ENCODE measurements at regions not wholly inside any gene's neighbourhood (a gene's known extent, or its start where the extent isn't known, plus 50 kb on each side); places are given as distances from the start of the nearest gene placed in this dataset.

DNA sequence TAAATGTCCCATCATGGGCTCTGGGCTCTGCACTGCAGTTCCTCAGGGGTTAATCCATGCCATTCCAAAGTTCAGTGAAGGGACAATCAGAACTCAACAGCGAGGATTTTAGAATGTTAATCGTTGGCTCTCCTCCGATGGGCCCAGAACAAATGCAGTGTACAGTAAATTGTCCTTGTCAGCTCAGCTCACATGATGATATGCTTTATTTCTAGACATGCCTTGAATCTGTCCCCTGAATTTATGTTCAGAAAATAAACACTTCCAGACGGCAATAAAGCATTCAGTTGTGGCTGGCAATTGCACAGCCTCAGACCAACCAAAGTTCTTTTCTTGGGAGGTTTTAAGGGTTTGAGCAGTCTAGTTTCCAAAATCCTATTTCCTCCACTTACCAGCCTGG lies 981.2 kb downstream of the BCL11A start:
- Histone ChIP-seq H3K4me3 (ENCODE audit: low read depth in 2 of 2, low read length in 2 of 2) (no peak overlapping the region), H3K9me3 (ENCODE audit: control insufficient read depth, insufficient read depth, low read depth, low read length) (no peaks in the 10 kb centered on the region), H3K27ac (ENCODE audit: low read length) (no peak overlapping the region), H3K27me3 (ENCODE audit: control insufficient read depth, insufficient read depth, low read length) (no peaks in the 10 kb centered on the region), H3K36me3 (ENCODE audit: control insufficient read depth, insufficient read depth, low read length) (no peaks in the 10 kb centered on the region), H3K4me1 (ENCODE audit: control insufficient read depth, insufficient read depth, low read length) (no peaks in the 10 kb centered on the region)
- DNase-seq (ENCODE audit: low read depth, low spot score) (no peak), ATAC-seq (no peak)
- in situ Hi-C loops (cut with HindIII; ENCODE audit: low pct_unique_long_range_greater_than_20kb, low sequenced_read_pairs) (no loop called here), intact Hi-C loops (cut with micrococcal nuclease; ENCODE audit: unreplicated experiment) (no loop called here)
- no TSS peak for BruUV-seq (replicated peaks)
- TF ChIP-seq, protein P1, sequence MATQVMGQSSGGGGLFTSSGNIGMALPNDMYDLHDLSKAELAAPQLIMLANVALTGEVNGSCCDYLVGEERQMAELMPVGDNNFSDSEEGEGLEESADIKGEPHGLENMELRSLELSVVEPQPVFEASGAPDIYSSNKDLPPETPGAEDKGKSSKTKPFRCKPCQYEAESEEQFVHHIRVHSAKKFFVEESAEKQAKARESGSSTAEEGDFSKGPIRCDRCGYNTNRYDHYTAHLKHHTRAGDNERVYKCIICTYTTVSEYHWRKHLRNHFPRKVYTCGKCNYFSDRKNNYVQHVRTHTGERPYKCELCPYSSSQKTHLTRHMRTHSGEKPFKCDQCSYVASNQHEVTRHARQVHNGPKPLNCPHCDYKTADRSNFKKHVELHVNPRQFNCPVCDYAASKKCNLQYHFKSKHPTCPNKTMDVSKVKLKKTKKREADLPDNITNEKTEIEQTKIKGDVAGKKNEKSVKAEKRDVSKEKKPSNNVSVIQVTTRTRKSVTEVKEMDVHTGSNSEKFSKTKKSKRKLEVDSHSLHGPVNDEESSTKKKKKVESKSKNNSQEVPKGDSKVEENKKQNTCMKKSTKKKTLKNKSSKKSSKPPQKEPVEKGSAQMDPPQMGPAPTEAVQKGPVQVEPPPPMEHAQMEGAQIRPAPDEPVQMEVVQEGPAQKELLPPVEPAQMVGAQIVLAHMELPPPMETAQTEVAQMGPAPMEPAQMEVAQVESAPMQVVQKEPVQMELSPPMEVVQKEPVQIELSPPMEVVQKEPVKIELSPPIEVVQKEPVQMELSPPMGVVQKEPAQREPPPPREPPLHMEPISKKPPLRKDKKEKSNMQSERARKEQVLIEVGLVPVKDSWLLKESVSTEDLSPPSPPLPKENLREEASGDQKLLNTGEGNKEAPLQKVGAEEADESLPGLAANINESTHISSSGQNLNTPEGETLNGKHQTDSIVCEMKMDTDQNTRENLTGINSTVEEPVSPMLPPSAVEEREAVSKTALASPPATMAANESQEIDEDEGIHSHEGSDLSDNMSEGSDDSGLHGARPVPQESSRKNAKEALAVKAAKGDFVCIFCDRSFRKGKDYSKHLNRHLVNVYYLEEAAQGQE (IDR thresholded peaks at IDR 0.05; ENCODE audit: insufficient read depth in 1 of 2, low read depth in 2 of 2, low read length in 1 of 2) = no peak
- no peak for TF ChIP-seq POLR2AphosphoS5 (IDR thresholded peaks at IDR 0.05; ENCODE audit: low read depth, low read length)
- TF ChIP-seq, protein P2, sequence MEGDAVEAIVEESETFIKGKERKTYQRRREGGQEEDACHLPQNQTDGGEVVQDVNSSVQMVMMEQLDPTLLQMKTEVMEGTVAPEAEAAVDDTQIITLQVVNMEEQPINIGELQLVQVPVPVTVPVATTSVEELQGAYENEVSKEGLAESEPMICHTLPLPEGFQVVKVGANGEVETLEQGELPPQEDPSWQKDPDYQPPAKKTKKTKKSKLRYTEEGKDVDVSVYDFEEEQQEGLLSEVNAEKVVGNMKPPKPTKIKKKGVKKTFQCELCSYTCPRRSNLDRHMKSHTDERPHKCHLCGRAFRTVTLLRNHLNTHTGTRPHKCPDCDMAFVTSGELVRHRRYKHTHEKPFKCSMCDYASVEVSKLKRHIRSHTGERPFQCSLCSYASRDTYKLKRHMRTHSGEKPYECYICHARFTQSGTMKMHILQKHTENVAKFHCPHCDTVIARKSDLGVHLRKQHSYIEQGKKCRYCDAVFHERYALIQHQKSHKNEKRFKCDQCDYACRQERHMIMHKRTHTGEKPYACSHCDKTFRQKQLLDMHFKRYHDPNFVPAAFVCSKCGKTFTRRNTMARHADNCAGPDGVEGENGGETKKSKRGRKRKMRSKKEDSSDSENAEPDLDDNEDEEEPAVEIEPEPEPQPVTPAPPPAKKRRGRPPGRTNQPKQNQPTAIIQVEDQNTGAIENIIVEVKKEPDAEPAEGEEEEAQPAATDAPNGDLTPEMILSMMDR (IDR thresholded peaks at IDR 0.05) = no peak
- TF ChIP-seq TCF7L2 (IDR thresholded peaks at IDR 0.05; ENCODE audit: low read depth, low read length) = no peak
- no peak for TF ChIP-seq SIN3A (IDR thresholded peaks at IDR 0.05; ENCODE audit: borderline replicate concordance, insufficient read depth, low read depth, low read length)
- POLR2A ChIA-PET = no interaction called here
- CTCF ChIA-PET = no interaction called here

DNA sequence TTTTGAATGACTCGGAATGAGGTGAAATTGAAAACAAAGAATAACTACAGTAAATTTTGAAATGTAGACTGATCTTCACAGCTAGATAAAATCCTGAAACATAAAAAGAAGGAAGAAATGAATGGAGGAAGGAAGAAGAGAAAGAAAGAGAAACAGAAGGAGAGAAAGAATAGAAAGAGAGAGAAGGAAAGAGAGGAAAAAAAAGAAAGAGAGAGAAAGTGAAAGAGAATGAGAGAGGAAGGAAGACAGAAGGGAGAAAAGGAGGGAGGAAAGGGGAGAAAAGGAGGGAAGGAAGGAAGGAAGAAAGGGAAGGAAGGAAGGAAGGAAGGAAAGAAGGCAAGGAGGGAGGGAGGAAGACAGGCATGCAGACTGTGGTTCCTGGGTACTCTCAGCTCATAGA lies 982.6 kb downstream of the BCL11A start:
- TF ChIP-seq, protein P1 (IDR thresholded peaks at IDR 0.05; ENCODE audit: insufficient read depth in 1 of 2, low read depth in 2 of 2, low read length in 1 of 2) = no peak
- TF ChIP-seq SIN3A (IDR thresholded peaks at IDR 0.05; ENCODE audit: borderline replicate concordance, insufficient read depth, low read depth, low read length) = no peak
- no peak for TF ChIP-seq TCF7L2 (IDR thresholded peaks at IDR 0.05; ENCODE audit: low read depth, low read length)
- Histone ChIP-seq H3K36me3 (ENCODE audit: control insufficient read depth, insufficient read depth, low read length) (no peaks in the 10 kb centered on the region), H3K27me3 (ENCODE audit: control insufficient read depth, insufficient read depth, low read length) (no peaks in the 10 kb centered on the region), H3K9me3 (ENCODE audit: control insufficient read depth, insufficient read depth, low read depth, low read length) (no peaks in the 10 kb centered on the region), H3K4me1 (ENCODE audit: control insufficient read depth, insufficient read depth, low read length) (no peaks in the 10 kb centered on the region), H3K27ac (ENCODE audit: low read length) (no peak overlapping the region), H3K4me3 (ENCODE audit: low read depth in 2 of 2, low read length in 2 of 2) (no peak overlapping the region)
- no peak for DNase-seq (ENCODE audit: low read depth, low spot score)
- intact Hi-C loops (cut with micrococcal nuclease; ENCODE audit: unreplicated experiment) (no loop called here), in situ Hi-C loops (cut with HindIII; ENCODE audit: low pct_unique_long_range_greater_than_20kb, low sequenced_read_pairs) (no loop called here)
- ChIA-PET POLR2A (no interaction called here), CTCF (no interaction called here)
- no TSS peak for BruUV-seq (replicated peaks)
- no peak for ATAC-seq
